ENCODE measurements at regions not wholly inside any gene's neighbourhood (a gene's known extent, or its start where the extent isn't known, plus 50 kb on each side); places are given as distances from the start of the nearest gene placed in this dataset.
"Not testable (repeated sequence)": the region's sequence is repeated elsewhere in the genome, so short reads cannot be mapped to it uniquely, and the experiment has no call there.

- DNase-seq, result not testable (repeated sequence)
Measured at GRCh38 chr2:57418859-57419346, 627.7 kb upstream of the VRK2 start.

- DNase-seq, result no peak
Measured at GRCh38 chr2:57429831-57430230, 616.8 kb upstream of the VRK2 start.

- no peak for DNase-seq
Measured at GRCh38 chr2:57432528-57432927, 614.1 kb upstream of the VRK2 start.

- no peak for DNase-seq
Measured at GRCh38 chr2:57434441-57434840, 612.2 kb upstream of the VRK2 start.

GRCh38 chr2:57434972-57435371, 611.6 kb upstream of the VRK2 start:
- DNase-seq, result no peak

GRCh38 chr2:57437077-57437476, 609.5 kb upstream of the VRK2 start:
- no peak for DNase-seq

GRCh38 chr2:57440437-57440836, 606.2 kb upstream of the VRK2 start:
- DNase-seq, result no peak

GRCh38 chr2:57443086-57443485, 603.5 kb upstream of the VRK2 start:
- DNase-seq, result no peak

- DNase-seq, result no peak
Measured at GRCh38 chr2:57443973-57444521, 602.6 kb upstream of the VRK2 start.

- DNase-seq, result no peak
Measured at GRCh38 chr2:57444752-57445430, 601.7 kb upstream of the VRK2 start.

GRCh38 chr2:57448816-57449215, 597.8 kb upstream of the VRK2 start:
- DNase-seq, result no peak

- no peak for DNase-seq
Measured at GRCh38 chr2:57450170-57450569, 596.4 kb upstream of the VRK2 start.

- no peak for DNase-seq
Measured at GRCh38 chr2:57452634-57453033, 594.0 kb upstream of the VRK2 start.

GRCh38 chr2:57453945-57454344, 592.7 kb upstream of the VRK2 start:
- no peak for DNase-seq

- no peak for DNase-seq
Measured at GRCh38 chr2:57460396-57461276, 586.0 kb upstream of the VRK2 start.

- DNase-seq, result no peak
Measured at GRCh38 chr2:57461624-57462023, 585.0 kb upstream of the VRK2 start.

GRCh38 chr2:57465067-57465466, 581.5 kb upstream of the VRK2 start:
- no peak for DNase-seq

GRCh38 chr2:57465967-57466366, 580.6 kb upstream of the VRK2 start:
- DNase-seq, result no peak

- DNase-seq, result no peak
Measured at GRCh38 chr2:57475391-57475790, 571.2 kb upstream of the VRK2 start.

GRCh38 chr2:57479981-57480380, 566.6 kb upstream of the VRK2 start:
- no peak for DNase-seq

- DNase-seq, result no peak
Measured at GRCh38 chr2:57488061-57488460, 558.5 kb upstream of the VRK2 start.

GRCh38 chr2:57490741-57491140, 555.9 kb upstream of the VRK2 start:
- no peak for DNase-seq

All from amygdala (tissue), 56 donors.